Natural killer cell (primary cell): ENCODE measurements at regions not wholly inside any gene's neighbourhood (a gene's known extent, or its start where the extent isn't known, plus 50 kb on each side); places are given as distances from the start of the nearest gene placed in this dataset.

Experiments used
- ATAC-seq, 3 donors: fragments of 150-1000 bp in 2 of 3; fragments of 200-7000 bp in 1 of 3; cut with Tn5 transposase; 1 replicate in 1 of 3; 2 replicates in 2 of 3; pipeline ENCODE4 v1.10.0; 2021; ENCODE audit warnings: mild to moderate bottlenecking in 2 of 3, moderate library complexity in 2 of 3
- DNase-seq, 2 donors: peaks; one replicate each; pipeline versions ENCODE4 v3.0.0 to v3.0.0-alpha.2; 2013 to 2021; ENCODE audit warnings: mixed read lengths in 1 of 2
- H3K27ac ChIP-seq: one replicate; pipeline ENCODE4 v1.5.1; 2013; ENCODE audit warnings: mild to moderate bottlenecking, low read length
- H3K27me3 ChIP-seq: one replicate; pipeline ENCODE4 v1.6.1; 2013; ENCODE audit warnings: low read length; ENCODE audit not compliant: control insufficient read depth, insufficient read depth
- H3K36me3 ChIP-seq: one replicate; pipeline ENCODE4 v1.6.1; 2013; ENCODE audit warnings: low read length; ENCODE audit not compliant: control insufficient read depth, insufficient read depth
- H3K4me1 ChIP-seq: one replicate; pipeline ENCODE4 v1.6.1; 2013; ENCODE audit warnings: low read length; ENCODE audit not compliant: control insufficient read depth, insufficient read depth
- H3K4me3 ChIP-seq: one replicate; pipeline ENCODE4 v1.5.1; 2013; ENCODE audit warnings: low read length
- H3K9me3 ChIP-seq: one replicate; pipeline ENCODE4 v1.6.1; 2013; ENCODE audit warnings: low read length; ENCODE audit not compliant: control insufficient read depth, insufficient read depth
- H3K27ac Mint-ChIP-seq, 2 donors: one replicate each; pipeline ENCODE4 v1.8.0; 2022; ENCODE audit warnings: mild to moderate bottlenecking in 2 of 2, mixed read lengths in 2 of 2, moderate library complexity in 1 of 2
- H3K27me3 Mint-ChIP-seq, 2 donors: one replicate each; pipeline ENCODE4 v1.8.0; 2022; ENCODE audit warnings: low read depth in 2 of 2, mixed read lengths in 2 of 2
- H3K36me3 Mint-ChIP-seq: one replicate; pipeline ENCODE4 v1.8.0; 2022; ENCODE audit warnings: mixed read lengths
- H3K4me1 Mint-ChIP-seq, 2 donors: one replicate each; pipeline ENCODE4 v1.8.0; 2022; ENCODE audit warnings: mixed read lengths in 2 of 2
- H3K4me3 Mint-ChIP-seq: one replicate; pipeline ENCODE4 v1.8.0; 2022; ENCODE audit warnings: mild to moderate bottlenecking, moderate library complexity, mixed read lengths
- H3K9me3 Mint-ChIP-seq, 2 donors: one replicate each; pipeline ENCODE4 v1.8.0; 2022; ENCODE audit warnings: mixed read lengths in 2 of 2
- WGBS: methylation state at CpG from one replicate; pipeline ENCODE4 v1.1.7; 2013; ENCODE audit warnings: missing lambda C conversion rate; ENCODE audit not compliant: insufficient coverage; 5-methylcytosine and 5-hydroxymethylcytosine counted together
- intact Hi-C: fragments of 100-400 bp; cut with micrococcal nuclease; formaldehyde crosslinking; loops from one replicate; pipeline ENCODE4 v1.14.2; 2022
- TF ChIP-seq, protein P1 (sequence below): fragments of 200-600 bp; IDR thresholded peaks from one replicate; pipeline ENCODE4 v1.8.0; 2022; ENCODE audit warnings: antibody characterized with exemption

DNA sequence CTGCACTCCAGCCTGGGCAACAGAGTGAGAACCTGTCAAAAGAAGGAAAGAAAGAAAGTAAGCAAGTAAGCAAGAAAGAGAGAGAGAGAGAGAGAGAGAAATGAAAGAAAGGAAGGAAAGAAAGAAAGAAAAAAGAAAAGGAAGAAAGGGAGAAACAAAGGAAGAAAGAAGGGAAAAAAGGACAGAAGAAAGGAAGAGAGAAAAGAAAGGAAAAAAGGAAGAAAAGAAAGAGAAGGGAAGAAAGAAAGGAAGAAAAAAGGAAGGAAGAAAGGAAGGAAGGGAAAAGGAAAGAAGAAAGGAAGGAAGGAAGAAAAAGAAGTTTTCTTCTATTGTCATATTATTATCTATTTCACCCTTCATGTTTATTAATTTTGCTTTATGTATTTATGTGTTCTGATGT, 251.1 kb upstream of the CD180 start:
- TF ChIP-seq, protein P1, sequence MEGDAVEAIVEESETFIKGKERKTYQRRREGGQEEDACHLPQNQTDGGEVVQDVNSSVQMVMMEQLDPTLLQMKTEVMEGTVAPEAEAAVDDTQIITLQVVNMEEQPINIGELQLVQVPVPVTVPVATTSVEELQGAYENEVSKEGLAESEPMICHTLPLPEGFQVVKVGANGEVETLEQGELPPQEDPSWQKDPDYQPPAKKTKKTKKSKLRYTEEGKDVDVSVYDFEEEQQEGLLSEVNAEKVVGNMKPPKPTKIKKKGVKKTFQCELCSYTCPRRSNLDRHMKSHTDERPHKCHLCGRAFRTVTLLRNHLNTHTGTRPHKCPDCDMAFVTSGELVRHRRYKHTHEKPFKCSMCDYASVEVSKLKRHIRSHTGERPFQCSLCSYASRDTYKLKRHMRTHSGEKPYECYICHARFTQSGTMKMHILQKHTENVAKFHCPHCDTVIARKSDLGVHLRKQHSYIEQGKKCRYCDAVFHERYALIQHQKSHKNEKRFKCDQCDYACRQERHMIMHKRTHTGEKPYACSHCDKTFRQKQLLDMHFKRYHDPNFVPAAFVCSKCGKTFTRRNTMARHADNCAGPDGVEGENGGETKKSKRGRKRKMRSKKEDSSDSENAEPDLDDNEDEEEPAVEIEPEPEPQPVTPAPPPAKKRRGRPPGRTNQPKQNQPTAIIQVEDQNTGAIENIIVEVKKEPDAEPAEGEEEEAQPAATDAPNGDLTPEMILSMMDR = no peak
- H3K4me3 Mint-ChIP-seq = no peak overlapping the region
- no peaks in the 10 kb centered on the region for H3K36me3 Mint-ChIP-seq
- no peak overlapping the region for H3K4me3 ChIP-seq
- H3K36me3 ChIP-seq = no peaks in the 10 kb centered on the region
- DNase-seq (no peak), ATAC-seq (no peak)
- H3K27me3 Mint-ChIP-seq = peaks cover 0 to 4% of the 10 kb centered on the region in 2 donors
- H3K27me3 ChIP-seq = no peaks in the 10 kb centered on the region
- H3K4me1 Mint-ChIP-seq = peaks cover 0 to 5% of the 10 kb centered on the region in 2 donors
- no peaks in the 10 kb centered on the region for H3K4me1 ChIP-seq
- no peak overlapping the region for H3K27ac Mint-ChIP-seq
- intact Hi-C loops = no loop called here
- peaks cover 2 to 3% of the 10 kb centered on the region in 2 donors for H3K9me3 Mint-ChIP-seq
- no peaks in the 10 kb centered on the region for H3K9me3 ChIP-seq
- no peak overlapping the region for H3K27ac ChIP-seq

DNA sequence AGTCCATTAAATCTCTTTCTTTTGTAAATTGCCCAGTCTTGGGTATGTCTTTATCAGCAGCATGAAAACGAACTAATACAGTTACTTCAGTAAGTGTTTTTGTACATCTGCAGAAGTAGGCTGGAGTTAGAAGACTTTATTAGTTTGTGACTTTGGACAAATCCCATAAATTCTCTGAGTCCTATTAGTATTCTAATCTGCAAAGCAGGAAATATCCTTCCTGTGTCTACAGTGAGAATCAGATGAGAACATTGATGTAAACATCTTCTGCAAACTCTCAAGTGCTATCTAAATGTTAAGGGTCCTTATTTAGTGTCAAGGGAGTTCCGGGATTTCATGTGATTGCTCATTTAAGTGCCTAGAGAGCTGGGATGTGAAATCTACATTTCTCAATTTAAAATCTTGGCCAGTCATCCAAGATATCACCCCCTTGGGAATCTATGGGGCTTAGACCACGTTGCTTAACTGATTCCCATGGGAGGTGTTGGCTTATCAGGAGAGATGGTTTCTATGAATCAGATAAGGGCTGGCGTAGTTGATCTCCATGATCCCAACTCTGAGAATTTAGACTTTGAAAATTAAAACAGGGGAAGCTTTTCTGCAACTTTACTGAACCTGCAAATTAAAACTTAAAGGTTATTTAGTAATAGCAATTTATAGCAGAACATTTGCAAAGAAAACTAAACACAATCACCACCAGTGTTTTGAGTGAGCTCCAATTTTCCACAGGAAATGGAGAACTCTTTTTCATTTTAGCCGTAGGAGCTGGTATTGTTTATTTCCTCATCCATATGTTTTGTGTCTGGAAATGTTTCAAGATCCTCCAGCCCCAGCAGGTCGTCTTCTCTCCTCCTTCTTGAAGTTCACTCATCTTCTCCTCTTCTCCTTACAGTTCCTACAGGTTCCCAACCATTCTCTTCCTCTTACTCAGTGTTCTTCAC, 241.6 kb upstream of the CD180 start:
- 68% methylated on average over 5 of the region's 6 CpGs for WGBS
- Mint-ChIP-seq H3K36me3 (no peaks in the 10 kb centered on the region), H3K9me3 (no peaks in the 10 kb centered on the region), H3K4me3 (no peak overlapping the region), H3K4me1 (peaks cover 0 to 4% of the 10 kb centered on the region in 2 donors), H3K27ac (no peak overlapping the region), H3K27me3 (no peaks in the 10 kb centered on the region)
- Histone ChIP-seq H3K36me3 (no peaks in the 10 kb centered on the region), H3K4me3 (no peak overlapping the region), H3K27ac (no peak overlapping the region), H3K9me3 (no peaks in the 10 kb centered on the region), H3K27me3 (no peaks in the 10 kb centered on the region), H3K4me1 (no peaks in the 10 kb centered on the region)
- intact Hi-C loops = no loop called here
- no peak for ATAC-seq
- DNase-seq = no peak
- TF ChIP-seq, protein P1 = no peak

DNA sequence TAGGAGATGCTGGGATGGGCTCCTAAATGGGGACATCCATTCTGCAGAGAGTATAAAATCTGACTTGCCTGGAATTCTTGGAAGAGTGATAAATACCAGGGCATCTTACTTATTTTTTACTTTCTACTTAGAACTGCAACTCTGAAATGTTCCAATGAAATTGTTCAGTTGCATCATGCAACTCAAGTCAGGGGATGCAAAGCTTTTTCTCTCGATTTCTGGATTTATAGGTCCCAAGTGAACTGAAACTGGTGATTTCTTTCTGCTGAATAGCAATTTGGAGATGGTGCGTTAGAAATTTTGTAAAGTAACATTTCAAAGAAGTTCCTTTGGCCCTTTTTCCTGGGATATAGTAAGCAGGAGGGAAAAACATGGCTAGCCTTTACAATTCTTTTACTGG, 238.4 kb upstream of the CD180 start:
- Mint-ChIP-seq H3K27me3 (no peaks in the 10 kb centered on the region), H3K4me1 (peaks cover 0 to 4% of the 10 kb centered on the region in 2 donors), H3K36me3 (no peaks in the 10 kb centered on the region), H3K27ac (no peak overlapping the region), H3K4me3 (no peak overlapping the region), H3K9me3 (no peaks in the 10 kb centered on the region)
- WGBS = 94% methylated on average over 2 of the region's 2 CpGs
- Histone ChIP-seq H3K36me3 (no peaks in the 10 kb centered on the region), H3K4me3 (no peak overlapping the region), H3K27me3 (no peaks in the 10 kb centered on the region), H3K9me3 (no peaks in the 10 kb centered on the region), H3K27ac (no peak overlapping the region), H3K4me1 (no peaks in the 10 kb centered on the region)
- DNase-seq = no peak
- TF ChIP-seq, protein P1 = no peak
- ATAC-seq = no peak
- intact Hi-C loops = no loop called here

DNA sequence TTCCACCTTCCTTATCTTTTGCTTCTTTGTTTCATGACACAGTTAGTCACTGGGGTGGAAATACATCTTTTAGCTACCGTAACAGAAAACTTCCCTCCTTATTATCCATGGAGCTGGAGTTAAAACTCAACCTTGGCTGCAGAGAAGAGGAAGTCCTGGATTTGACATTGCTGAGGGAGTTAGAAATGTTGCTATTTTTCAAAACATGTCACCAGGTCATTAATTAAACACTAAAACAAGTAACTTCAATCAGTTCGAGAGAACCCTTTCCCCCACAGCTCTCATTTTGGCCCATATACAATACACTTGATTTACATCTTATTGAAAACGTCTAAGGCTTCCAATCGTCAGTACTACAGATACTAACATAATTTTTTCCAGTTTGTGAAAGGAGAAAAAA, 237.9 kb upstream of the CD180 start:
- Mint-ChIP-seq H3K27me3 (no peaks in the 10 kb centered on the region), H3K27ac (no peak overlapping the region), H3K4me3 (no peak overlapping the region), H3K9me3 (no peaks in the 10 kb centered on the region), H3K4me1 (peaks cover 0 to 4% of the 10 kb centered on the region in 2 donors), H3K36me3 (no peaks in the 10 kb centered on the region)
- DNase-seq = no peak
- intact Hi-C loops = no loop called here
- Histone ChIP-seq H3K27ac (no peak overlapping the region), H3K9me3 (no peaks in the 10 kb centered on the region), H3K27me3 (no peaks in the 10 kb centered on the region), H3K36me3 (no peaks in the 10 kb centered on the region), H3K4me3 (no peak overlapping the region), H3K4me1 (no peaks in the 10 kb centered on the region)
- TF ChIP-seq, protein P1 = no peak
- 41% methylated on average over 1 of the region's 4 CpGs for WGBS
- no peak for ATAC-seq
